SK-N-SH treated with all-trans-retinoic acid at 6 μM for 48 hours (cell line): ENCODE measurements at regions not wholly inside any gene's neighbourhood (a gene's known extent, or its start where the extent isn't known, plus 50 kb on each side); places are given as distances from the start of the nearest gene placed in this dataset.

Source experiments
- ATAC-seq: fragments of 200-7000 bp; cut with Tn5 transposase; 3 replicates; pipeline ENCODE4 v1.9.1; 2020; ENCODE audit warnings: mild to moderate bottlenecking, moderate library complexity
- ARNTL ChIP-seq: fragments of 450-650 bp; formaldehyde crosslinking; IDR thresholded peaks from 2 replicates; pipeline ENCODE4 v1.5.0; 2020; ENCODE audit warnings: low read depth, mild to moderate bottlenecking, moderate library complexity, borderline replicate concordance
- CSDC2 ChIP-seq: fragments of 250-450 bp; sonication (Bioruptor Pico); IDR thresholded peaks from 2 replicates; pipeline ENCODE4 v1.5.0; 2020; ENCODE audit warnings: mild to moderate bottlenecking, moderate library complexity
- ISL1 ChIP-seq: fragments of 250-450 bp; sonication (Bioruptor Pico); IDR thresholded peaks from 2 replicates; pipeline ENCODE4 v2.1.2; 2022; ENCODE audit warnings: mild to moderate bottlenecking, moderate library complexity
- OSR1 ChIP-seq: fragments of 250-450 bp; sonication (Bioruptor Pico); IDR thresholded peaks from 2 replicates; pipeline ENCODE4 v1.8.0; 2022; ENCODE audit warnings: moderate library complexity, mild to moderate bottlenecking, inconsistent platforms
- PPARA ChIP-seq: fragments of 250-450 bp; sonication (Bioruptor Pico); IDR thresholded peaks from 2 replicates; pipeline ENCODE4 v1.5.0; 2020; ENCODE audit warnings: mild to moderate bottlenecking, borderline replicate concordance
- RARB ChIP-seq: fragments of 250-450 bp; sonication (Bioruptor Pico); IDR thresholded peaks from 2 replicates; pipeline ENCODE4 v1.8.0; 2021; ENCODE audit warnings: mild to moderate bottlenecking, moderate library complexity
- SNAI2 ChIP-seq: fragments of 250-450 bp; sonication (Bioruptor Pico); IDR thresholded peaks from 2 replicates; pipeline ENCODE4 v1.5.0; 2020; ENCODE audit warnings: mild to moderate bottlenecking, moderate library complexity
- TCF4 ChIP-seq: fragments of 250-450 bp; sonication (Bioruptor Pico); IDR thresholded peaks from 2 replicates; pipeline ENCODE4 v1.8.0; 2021; ENCODE audit warnings: mild to moderate bottlenecking, moderate library complexity, borderline replicate concordance
- TOX ChIP-seq: fragments of 250-450 bp; sonication (Bioruptor Pico); IDR thresholded peaks from 2 replicates; pipeline ENCODE4 v1.8.0; 2021; ENCODE audit warnings: mild to moderate bottlenecking, moderate library complexity, borderline replicate concordance
- ZC3H10 ChIP-seq: fragments of 250-450 bp; sonication (Bioruptor Pico); IDR thresholded peaks from 2 replicates; pipeline ENCODE4 v1.5.1; 2021; ENCODE audit warnings: mild to moderate bottlenecking, moderate library complexity
- ZFP3 ChIP-seq: fragments of 250-450 bp; sonication (Bioruptor Pico); IDR thresholded peaks from 2 replicates; pipeline ENCODE4 v1.5.0; 2020; ENCODE audit warnings: mild to moderate bottlenecking, moderate library complexity
- ZFP30 ChIP-seq: fragments of 450-650 bp; formaldehyde crosslinking; IDR thresholded peaks from 2 replicates; pipeline ENCODE4 v1.5.0; 2022; ENCODE audit warnings: mild to moderate bottlenecking, moderate library complexity
- ZNF565 ChIP-seq: fragments of 450-650 bp; formaldehyde crosslinking; conservative IDR thresholded peaks from 2 replicates; pipeline ENCODE4 v1.5.0; 2020; ENCODE audit warnings: low read depth, mild to moderate bottlenecking, moderate library complexity
- TF ChIP-seq, protein P1 (sequence below): fragments of 250-450 bp; sonication (Bioruptor Pico); IDR thresholded peaks from 2 replicates; pipeline ENCODE4 v1.5.1; 2021; ENCODE audit warnings: mild to moderate bottlenecking, moderate library complexity
- TF ChIP-seq, protein P2 (sequence below): fragments of 250-450 bp; sonication (Bioruptor Pico); IDR thresholded peaks from 2 replicates; pipeline ENCODE4 v1.5.0; 2020; ENCODE audit warnings: mild to moderate bottlenecking, moderate library complexity
- TF ChIP-seq, protein P3 (sequence below): fragments of 250-450 bp; sonication (Bioruptor Pico); IDR thresholded peaks from 2 replicates; pipeline ENCODE4 v1.8.0; 2020; ENCODE audit warnings: mild to moderate bottlenecking, moderate library complexity, borderline replicate concordance
- TF ChIP-seq, protein P4 (sequence below): fragments of 250-450 bp; sonication (Bioruptor Pico); IDR thresholded peaks from 2 replicates; pipeline ENCODE4 v1.5.1; 2020; ENCODE audit warnings: low read depth, mild to moderate bottlenecking, moderate library complexity

DNA sequence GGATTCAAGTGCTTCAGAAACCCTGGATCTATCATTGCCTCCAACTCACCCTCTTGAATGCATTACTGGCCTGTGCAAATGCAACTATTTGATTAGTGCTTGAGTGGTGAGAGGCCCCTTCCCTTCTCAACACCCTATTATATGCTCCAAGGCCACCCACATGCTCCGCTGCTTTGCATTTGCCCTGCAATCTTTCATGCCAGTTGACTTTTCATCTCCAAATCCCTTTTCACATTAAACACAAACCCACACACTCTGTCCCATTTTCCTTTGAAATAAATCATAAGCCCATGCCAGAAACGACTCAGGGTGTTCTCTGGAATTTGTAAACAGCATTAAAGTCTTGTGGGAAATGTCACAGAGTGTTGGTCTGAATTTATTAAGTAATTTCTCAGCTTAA, 78.9 kb upstream of the CTTNBP2NL start:
- no peak for ATAC-seq
- TF ChIP-seq, protein P1, sequence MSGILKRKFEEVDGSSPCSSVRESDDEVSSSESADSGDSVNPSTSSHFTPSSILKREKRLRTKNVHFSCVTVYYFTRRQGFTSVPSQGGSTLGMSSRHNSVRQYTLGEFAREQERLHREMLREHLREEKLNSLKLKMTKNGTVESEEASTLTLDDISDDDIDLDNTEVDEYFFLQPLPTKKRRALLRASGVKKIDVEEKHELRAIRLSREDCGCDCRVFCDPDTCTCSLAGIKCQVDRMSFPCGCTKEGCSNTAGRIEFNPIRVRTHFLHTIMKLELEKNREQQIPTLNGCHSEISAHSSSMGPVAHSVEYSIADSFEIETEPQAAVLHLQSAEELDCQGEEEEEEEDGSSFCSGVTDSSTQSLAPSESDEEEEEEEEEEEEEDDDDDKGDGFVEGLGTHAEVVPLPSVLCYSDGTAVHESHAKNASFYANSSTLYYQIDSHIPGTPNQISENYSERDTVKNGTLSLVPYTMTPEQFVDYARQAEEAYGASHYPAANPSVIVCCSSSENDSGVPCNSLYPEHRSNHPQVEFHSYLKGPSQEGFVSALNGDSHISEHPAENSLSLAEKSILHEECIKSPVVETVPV: no peak
- TF ChIP-seq, protein P2, sequence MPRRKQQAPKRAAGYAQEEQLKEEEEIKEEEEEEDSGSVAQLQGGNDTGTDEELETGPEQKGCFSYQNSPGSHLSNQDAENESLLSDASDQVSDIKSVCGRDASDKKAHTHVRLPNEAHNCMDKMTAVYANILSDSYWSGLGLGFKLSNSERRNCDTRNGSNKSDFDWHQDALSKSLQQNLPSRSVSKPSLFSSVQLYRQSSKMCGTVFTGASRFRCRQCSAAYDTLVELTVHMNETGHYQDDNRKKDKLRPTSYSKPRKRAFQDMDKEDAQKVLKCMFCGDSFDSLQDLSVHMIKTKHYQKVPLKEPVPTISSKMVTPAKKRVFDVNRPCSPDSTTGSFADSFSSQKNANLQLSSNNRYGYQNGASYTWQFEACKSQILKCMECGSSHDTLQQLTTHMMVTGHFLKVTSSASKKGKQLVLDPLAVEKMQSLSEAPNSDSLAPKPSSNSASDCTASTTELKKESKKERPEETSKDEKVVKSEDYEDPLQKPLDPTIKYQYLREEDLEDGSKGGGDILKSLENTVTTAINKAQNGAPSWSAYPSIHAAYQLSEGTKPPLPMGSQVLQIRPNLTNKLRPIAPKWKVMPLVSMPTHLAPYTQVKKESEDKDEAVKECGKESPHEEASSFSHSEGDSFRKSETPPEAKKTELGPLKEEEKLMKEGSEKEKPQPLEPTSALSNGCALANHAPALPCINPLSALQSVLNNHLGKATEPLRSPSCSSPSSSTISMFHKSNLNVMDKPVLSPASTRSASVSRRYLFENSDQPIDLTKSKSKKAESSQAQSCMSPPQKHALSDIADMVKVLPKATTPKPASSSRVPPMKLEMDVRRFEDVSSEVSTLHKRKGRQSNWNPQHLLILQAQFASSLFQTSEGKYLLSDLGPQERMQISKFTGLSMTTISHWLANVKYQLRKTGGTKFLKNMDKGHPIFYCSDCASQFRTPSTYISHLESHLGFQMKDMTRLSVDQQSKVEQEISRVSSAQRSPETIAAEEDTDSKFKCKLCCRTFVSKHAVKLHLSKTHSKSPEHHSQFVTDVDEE (CRISPR knock-in tag): no peak
- TF ChIP-seq OSR1 (CRISPR knock-in tag) (no peak), ISL1 (0 out of 2 replicates have a peak, but pooled peaks have one; percentile 22), ZNF565 (no peak), SNAI2 (CRISPR knock-in tag) (no peak)
- TF ChIP-seq, protein P3, sequence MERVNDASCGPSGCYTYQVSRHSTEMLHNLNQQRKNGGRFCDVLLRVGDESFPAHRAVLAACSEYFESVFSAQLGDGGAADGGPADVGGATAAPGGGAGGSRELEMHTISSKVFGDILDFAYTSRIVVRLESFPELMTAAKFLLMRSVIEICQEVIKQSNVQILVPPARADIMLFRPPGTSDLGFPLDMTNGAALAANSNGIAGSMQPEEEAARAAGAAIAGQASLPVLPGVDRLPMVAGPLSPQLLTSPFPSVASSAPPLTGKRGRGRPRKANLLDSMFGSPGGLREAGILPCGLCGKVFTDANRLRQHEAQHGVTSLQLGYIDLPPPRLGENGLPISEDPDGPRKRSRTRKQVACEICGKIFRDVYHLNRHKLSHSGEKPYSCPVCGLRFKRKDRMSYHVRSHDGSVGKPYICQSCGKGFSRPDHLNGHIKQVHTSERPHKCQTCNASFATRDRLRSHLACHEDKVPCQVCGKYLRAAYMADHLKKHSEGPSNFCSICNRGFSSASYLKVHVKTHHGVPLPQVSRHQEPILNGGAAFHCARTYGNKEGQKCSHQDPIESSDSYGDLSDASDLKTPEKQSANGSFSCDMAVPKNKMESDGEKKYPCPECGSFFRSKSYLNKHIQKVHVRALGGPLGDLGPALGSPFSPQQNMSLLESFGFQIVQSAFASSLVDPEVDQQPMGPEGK (CRISPR knock-in tag): no peak

DNA sequence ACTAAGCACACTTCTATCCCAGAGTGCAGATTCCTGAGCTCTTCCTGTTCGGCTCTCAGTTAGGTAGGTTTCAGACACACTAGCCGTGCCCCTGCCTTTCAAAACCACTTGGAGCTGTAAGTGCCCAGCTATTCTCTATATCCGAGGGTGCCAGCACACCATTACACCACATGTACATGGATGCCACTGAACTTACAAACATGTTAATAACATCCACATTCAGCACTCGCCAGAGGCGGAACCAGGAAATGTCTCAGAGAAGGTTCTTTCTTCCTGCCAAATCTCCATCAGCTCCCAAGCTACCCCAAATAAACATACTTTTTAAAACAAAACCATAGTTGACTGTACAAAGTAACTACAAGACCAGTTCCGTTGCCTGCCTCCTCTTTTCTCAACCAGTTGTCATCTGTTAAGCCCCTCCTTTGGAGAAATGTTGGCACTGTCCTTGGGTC, 78.4 kb upstream of the CTTNBP2NL start:
- TF ChIP-seq CSDC2 (CRISPR knock-in tag) (no peak), PPARA (CRISPR knock-in tag) (no peak), ZFP3 (no peak), ZNF565 (no peak)
- TF ChIP-seq, protein P4, sequence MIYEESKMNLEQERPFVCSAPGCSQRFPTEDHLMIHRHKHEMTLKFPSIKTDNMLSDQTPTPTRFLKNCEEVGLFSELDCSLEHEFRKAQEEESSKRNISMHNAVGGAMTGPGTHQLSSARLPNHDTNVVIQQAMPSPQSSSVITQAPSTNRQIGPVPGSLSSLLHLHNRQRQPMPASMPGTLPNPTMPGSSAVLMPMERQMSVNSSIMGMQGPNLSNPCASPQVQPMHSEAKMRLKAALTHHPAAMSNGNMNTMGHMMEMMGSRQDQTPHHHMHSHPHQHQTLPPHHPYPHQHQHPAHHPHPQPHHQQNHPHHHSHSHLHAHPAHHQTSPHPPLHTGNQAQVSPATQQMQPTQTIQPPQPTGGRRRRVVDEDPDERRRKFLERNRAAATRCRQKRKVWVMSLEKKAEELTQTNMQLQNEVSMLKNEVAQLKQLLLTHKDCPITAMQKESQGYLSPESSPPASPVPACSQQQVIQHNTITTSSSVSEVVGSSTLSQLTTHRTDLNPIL (CRISPR knock-in tag): no peak

DNA sequence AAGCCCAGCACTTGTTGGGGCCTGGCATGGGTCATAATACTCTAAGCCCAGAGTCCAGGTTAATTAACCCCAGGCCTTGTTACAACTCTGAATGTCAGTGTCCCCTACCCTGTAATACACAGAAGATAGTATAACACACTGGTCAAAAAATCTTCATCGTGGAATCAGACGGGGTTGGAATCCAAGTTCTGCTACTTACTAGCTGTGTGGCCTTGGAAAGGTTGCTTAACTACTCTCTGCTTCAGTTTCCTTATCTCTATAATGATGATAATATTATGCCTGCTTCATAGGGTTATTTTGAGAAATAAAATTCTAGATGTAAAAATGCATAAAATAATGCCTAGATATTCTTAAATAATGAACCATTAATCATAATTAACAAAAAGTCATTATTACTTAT, 77.8 kb upstream of the CTTNBP2NL start:
- TF ChIP-seq ZC3H10 (CRISPR knock-in tag): no peak
- no peak for TF ChIP-seq TOX (CRISPR knock-in tag)
- TF ChIP-seq CSDC2 (CRISPR knock-in tag): no peak
- TF ChIP-seq TCF4 (CRISPR knock-in tag): no peak
- TF ChIP-seq, protein P4 (CRISPR knock-in tag): no peak
- no peak for TF ChIP-seq ZFP30
- no peak for TF ChIP-seq OSR1 (CRISPR knock-in tag)
- no peak for TF ChIP-seq SNAI2 (CRISPR knock-in tag)
- no peak for TF ChIP-seq ZFP3
- no peak for TF ChIP-seq ZNF565
- TF ChIP-seq, protein P3 (CRISPR knock-in tag): no peak
- TF ChIP-seq, protein P1: no peak
- TF ChIP-seq PPARA (CRISPR knock-in tag): no peak
- no peak for TF ChIP-seq ARNTL (CRISPR knock-in tag)
- TF ChIP-seq RARB (CRISPR knock-in tag): no peak
- no peak for TF ChIP-seq ISL1
- no peak for ATAC-seq

More for the DNA sequence above, 78.4 kb upstream of the CTTNBP2NL start:
- ATAC-seq: no peak
